ENCODE measurements at regions not wholly inside any gene's neighbourhood (a gene's known extent, or its start where the extent isn't known, plus 50 kb on each side); places are given as distances from the start of the nearest gene placed in this dataset.
"Not testable (repeated sequence)": the region's sequence is repeated elsewhere in the genome, so short reads cannot be mapped to it uniquely, and the experiment has no call there.

GRCh38 chr20:7792150-7792869, 147.9 kb downstream of the HAO1 start:
- H3K27me3 Mint-ChIP-seq, result no peaks in the 10 kb centered on the region
- ChIA-PET CTCF (no interaction called here), POLR2A (no interaction called here)
- H3K4me1 Mint-ChIP-seq, result no peaks in the 10 kb centered on the region
- H3K4me3 Mint-ChIP-seq, result no peak overlapping the region
- no peak overlapping the region for H3K27ac Mint-ChIP-seq
- ATAC-seq, result no peak
- H3K36me3 Mint-ChIP-seq (ENCODE audit: low read depth), result no peaks in the 10 kb centered on the region
- intact Hi-C loops (cut with DNase I, micrococcal nuclease), result no loop called here
- H3K9me3 Mint-ChIP-seq (ENCODE audit: low read depth), result peaks cover 2% of the 10 kb centered on the region
- DNase-seq, result no peak

- Mint-ChIP-seq H3K27me3 (peaks cover 2% of the 10 kb centered on the region), H3K27ac (no peak overlapping the region), H3K9me3 (ENCODE audit: low read depth) (peaks cover 2% of the 10 kb centered on the region), H3K4me1 (no peaks in the 10 kb centered on the region), H3K36me3 (ENCODE audit: low read depth) (no peaks in the 10 kb centered on the region), H3K4me3 (no peak overlapping the region)
- ChIA-PET POLR2A (no interaction called here), CTCF (no interaction called here)
- intact Hi-C loops (cut with DNase I, micrococcal nuclease), result no loop called here
- ATAC-seq (no peak), DNase-seq (no peak)
These were observed 142.1 kb downstream of the HAO1 start for GRCh38 chr20:7798176-7798575.

GRCh38 chr20:7799862-7800261, 140.4 kb downstream of the HAO1 start:
- H3K27me3 Mint-ChIP-seq, result peaks cover 6% of the 10 kb centered on the region
- H3K27ac Mint-ChIP-seq, result no peak overlapping the region
- no peaks in the 10 kb centered on the region for H3K4me1 Mint-ChIP-seq
- ChIA-PET CTCF (no interaction called here), POLR2A (no interaction called here)
- H3K36me3 Mint-ChIP-seq (ENCODE audit: low read depth), result no peaks in the 10 kb centered on the region
- intact Hi-C loops (cut with DNase I, micrococcal nuclease), result no loop called here
- no peak overlapping the region for H3K4me3 Mint-ChIP-seq
- ATAC-seq (no peak), DNase-seq (no peak)
- H3K9me3 Mint-ChIP-seq (ENCODE audit: low read depth), result peaks cover 2% of the 10 kb centered on the region

DNA sequence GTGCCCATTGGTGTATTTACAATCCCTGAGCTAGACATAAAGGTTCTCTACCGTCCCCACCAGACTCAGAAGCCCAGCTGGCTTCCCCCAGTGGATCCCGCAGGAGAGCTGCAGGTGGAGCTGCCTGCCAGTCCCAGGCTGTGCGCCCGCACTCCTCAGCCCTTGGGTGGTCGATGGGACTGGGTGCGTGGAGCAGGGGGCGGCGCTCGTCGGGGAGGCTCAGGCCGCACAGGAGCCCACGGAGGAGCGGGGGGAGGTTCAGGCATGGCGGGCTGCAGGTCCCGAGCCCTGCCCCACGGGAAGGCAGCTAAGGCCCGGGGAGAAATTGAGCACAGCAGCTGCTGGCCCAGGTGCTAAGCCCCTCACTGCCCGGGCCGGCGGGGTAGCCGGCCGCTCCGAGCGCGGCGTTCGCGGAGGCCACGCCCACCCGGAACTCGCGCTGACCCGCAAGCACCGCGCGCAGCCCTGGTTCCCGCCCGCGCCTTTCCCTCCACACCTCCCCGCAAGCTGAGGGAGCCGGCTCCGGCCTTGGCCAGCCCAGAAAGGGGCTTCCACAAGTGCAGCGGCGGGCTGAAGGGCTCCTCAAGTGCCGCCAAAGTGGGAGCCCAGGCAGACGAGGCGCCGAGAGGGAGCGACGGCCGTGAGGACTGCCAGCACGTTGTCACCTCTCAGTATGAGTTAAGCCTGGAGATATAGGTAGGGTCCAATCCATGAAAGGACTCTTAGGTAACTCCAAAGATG, 136.7 kb downstream of the HAO1 start:
- H3K4me1 Mint-ChIP-seq; CTCF ChIA-PET; H3K36me3 Mint-ChIP-seq (ENCODE audit: low read depth); H3K27me3 Mint-ChIP-seq; POLR2A ChIA-PET; intact Hi-C loops (cut with DNase I, micrococcal nuclease); H3K4me3 Mint-ChIP-seq; ATAC-seq; H3K27ac Mint-ChIP-seq; DNase-seq: not testable (repeated sequence)
- H3K9me3 Mint-ChIP-seq (ENCODE audit: low read depth), result peaks cover 16% of the 10 kb centered on the region

DNA sequence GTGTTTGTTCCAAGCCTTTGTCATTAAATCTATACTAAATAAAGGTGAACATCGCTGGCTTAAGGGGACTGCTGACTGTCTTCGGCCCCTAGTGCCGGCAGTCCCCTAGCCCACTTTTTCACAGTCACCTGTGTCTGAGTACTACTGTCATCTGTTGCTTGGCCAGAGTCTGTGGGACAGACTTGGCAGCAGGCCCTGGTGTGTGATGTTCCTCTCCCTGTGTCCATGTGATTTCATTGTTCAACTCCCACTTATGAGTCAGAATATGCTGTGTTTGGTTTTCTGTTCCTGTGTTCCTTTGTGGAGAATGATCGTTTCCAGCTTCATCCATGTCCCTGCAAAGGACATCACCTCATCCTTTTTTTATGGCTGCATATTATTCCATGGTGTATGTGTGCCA, 133.4 kb downstream of the HAO1 start:
- CTCF ChIA-PET, result no interaction called here
- H3K36me3 Mint-ChIP-seq (ENCODE audit: low read depth), result no peaks in the 10 kb centered on the region
- H3K27ac Mint-ChIP-seq, result no peak overlapping the region
- peaks cover 6% of the 10 kb centered on the region for H3K27me3 Mint-ChIP-seq
- DNase-seq (no peak), ATAC-seq (no peak)
- peaks cover 17% of the 10 kb centered on the region for H3K9me3 Mint-ChIP-seq (ENCODE audit: low read depth)
- H3K4me3 Mint-ChIP-seq, result no peak overlapping the region
- POLR2A ChIA-PET, result no interaction called here
- intact Hi-C loops (cut with DNase I, micrococcal nuclease), result no loop called here
- no peaks in the 10 kb centered on the region for H3K4me1 Mint-ChIP-seq

- intact Hi-C loops (cut with DNase I, micrococcal nuclease), result no loop called here
- Mint-ChIP-seq H3K9me3 (ENCODE audit: low read depth) (peaks cover 3% of the 10 kb centered on the region), H3K27me3 (no peaks in the 10 kb centered on the region), H3K4me1 (no peaks in the 10 kb centered on the region), H3K4me3 (no peak overlapping the region), H3K36me3 (ENCODE audit: low read depth) (no peaks in the 10 kb centered on the region), H3K27ac (no peak overlapping the region)
- no peak for DNase-seq
- ChIA-PET POLR2A (no interaction called here), CTCF (no interaction called here)
- no peak for ATAC-seq
These were observed 123.0 kb downstream of the HAO1 start for GRCh38 chr20:7817286-7817685.

- Mint-ChIP-seq H3K36me3 (ENCODE audit: low read depth) (no peaks in the 10 kb centered on the region), H3K4me3 (no peak overlapping the region), H3K4me1 (no peaks in the 10 kb centered on the region), H3K27ac (no peak overlapping the region), H3K9me3 (ENCODE audit: low read depth) (peaks cover 6% of the 10 kb centered on the region), H3K27me3 (no peaks in the 10 kb centered on the region)
- intact Hi-C loops (cut with DNase I, micrococcal nuclease), result no loop called here
- no peak for DNase-seq
- POLR2A ChIA-PET, result no interaction called here
- ATAC-seq, result no peak
- CTCF ChIA-PET, result interaction anchor here (1.0 kb wide), 1 partner anchor 9 kb away, joined by 3 read pairs; no protein-coding TSS in a partner anchor
These were observed 121.8 kb downstream of the HAO1 start for GRCh38 chr20:7818477-7818876.

DNA sequence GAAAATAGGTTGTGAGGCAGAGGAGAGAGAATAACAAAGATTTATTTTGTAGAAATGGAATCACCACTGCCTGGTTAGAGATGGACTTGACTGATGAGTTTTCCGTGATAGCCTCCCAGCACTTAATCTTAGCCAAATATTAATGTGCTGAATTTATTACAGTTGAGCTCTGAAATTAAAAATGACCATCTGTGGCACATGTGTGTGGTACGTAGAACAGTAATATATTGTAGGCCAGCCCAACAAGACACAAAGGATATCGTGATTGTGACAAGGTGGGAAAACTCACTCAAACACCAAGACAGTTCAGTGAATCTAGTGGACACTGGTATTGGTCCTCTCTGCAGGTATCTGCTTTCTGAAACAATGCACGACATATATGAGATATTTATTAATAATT, 119.4 kb downstream of the HAO1 start:
- DNase-seq (no peak), ATAC-seq (no peak)
- ChIA-PET CTCF (no interaction called here), POLR2A (no interaction called here)
- intact Hi-C loops (cut with DNase I, micrococcal nuclease), result no loop called here
- Mint-ChIP-seq H3K36me3 (ENCODE audit: low read depth) (no peaks in the 10 kb centered on the region), H3K27me3 (no peaks in the 10 kb centered on the region), H3K27ac (no peak overlapping the region), H3K9me3 (ENCODE audit: low read depth) (peaks cover 3% of the 10 kb centered on the region), H3K4me3 (no peak overlapping the region), H3K4me1 (no peaks in the 10 kb centered on the region)

DNA sequence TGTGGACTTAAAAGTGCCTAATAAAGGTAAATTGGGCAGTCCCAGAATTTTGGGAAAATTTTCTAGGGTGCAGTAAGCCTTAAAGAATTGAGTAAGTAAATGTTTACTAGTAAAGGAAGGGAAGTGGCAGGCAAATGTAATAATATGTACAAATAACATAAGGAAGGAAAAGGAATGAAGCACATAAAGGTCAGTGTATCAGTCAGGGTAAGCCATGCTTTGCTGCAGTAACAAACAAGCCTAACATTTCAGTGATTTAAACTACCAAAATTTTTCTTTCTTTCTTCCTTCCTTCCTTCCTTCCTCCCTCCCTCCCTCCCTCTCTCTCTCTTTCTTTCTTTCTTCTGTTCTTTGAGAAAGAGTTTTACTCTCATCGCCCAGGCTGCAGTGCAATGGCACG, 117.5 kb downstream of the HAO1 start:
- Mint-ChIP-seq H3K9me3 (ENCODE audit: low read depth) (peaks cover 3% of the 10 kb centered on the region), H3K27me3 (no peaks in the 10 kb centered on the region), H3K27ac (no peak overlapping the region), H3K4me1 (no peaks in the 10 kb centered on the region), H3K36me3 (ENCODE audit: low read depth) (no peaks in the 10 kb centered on the region), H3K4me3 (no peak overlapping the region)
- POLR2A ChIA-PET, result no interaction called here
- DNase-seq (no peak), ATAC-seq (no peak)
- intact Hi-C loops (cut with DNase I, micrococcal nuclease), result no loop called here
- CTCF ChIA-PET, result no interaction called here

GRCh38 chr20:7828437-7828836, 111.8 kb downstream of the HAO1 start:
- POLR2A ChIA-PET, result no interaction called here
- DNase-seq (no peak), ATAC-seq (no peak)
- Mint-ChIP-seq H3K27ac (no peak overlapping the region), H3K4me1 (no peaks in the 10 kb centered on the region), H3K36me3 (ENCODE audit: low read depth) (no peaks in the 10 kb centered on the region), H3K4me3 (no peak overlapping the region), H3K9me3 (ENCODE audit: low read depth) (no peaks in the 10 kb centered on the region), H3K27me3 (no peaks in the 10 kb centered on the region)
- intact Hi-C loops (cut with DNase I, micrococcal nuclease), result no loop called here
- CTCF ChIA-PET, result no interaction called here

DNA sequence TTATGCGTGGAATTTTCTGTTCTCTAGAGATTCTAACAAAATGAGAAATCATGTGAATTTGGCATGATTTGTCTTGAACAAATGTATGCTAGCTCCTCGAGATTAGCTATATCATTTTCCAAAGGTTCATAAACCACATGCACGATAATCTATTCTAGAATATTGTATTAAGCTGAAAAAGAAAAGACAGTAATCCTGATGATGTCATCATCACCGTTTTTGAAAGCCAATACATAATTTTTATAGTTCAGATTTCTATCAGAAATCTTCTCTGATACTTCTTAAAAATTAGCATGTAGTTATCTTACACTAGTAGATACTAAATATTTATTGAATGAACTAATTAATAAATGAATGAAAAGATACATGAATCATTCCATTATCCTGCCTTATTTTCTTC, 111.2 kb downstream of the HAO1 start:
- ATAC-seq, result no peak
- no peak overlapping the region for H3K4me3 Mint-ChIP-seq
- DNase-seq, result no peak
- POLR2A ChIA-PET, result no interaction called here
- CTCF ChIA-PET, result no interaction called here
- H3K27ac Mint-ChIP-seq, result no peak overlapping the region
- no peaks in the 10 kb centered on the region for H3K36me3 Mint-ChIP-seq (ENCODE audit: low read depth)
- H3K27me3 Mint-ChIP-seq, result no peaks in the 10 kb centered on the region
- H3K9me3 Mint-ChIP-seq (ENCODE audit: low read depth), result no peaks in the 10 kb centered on the region
- intact Hi-C loops (cut with DNase I, micrococcal nuclease), result no loop called here
- no peaks in the 10 kb centered on the region for H3K4me1 Mint-ChIP-seq

DNA sequence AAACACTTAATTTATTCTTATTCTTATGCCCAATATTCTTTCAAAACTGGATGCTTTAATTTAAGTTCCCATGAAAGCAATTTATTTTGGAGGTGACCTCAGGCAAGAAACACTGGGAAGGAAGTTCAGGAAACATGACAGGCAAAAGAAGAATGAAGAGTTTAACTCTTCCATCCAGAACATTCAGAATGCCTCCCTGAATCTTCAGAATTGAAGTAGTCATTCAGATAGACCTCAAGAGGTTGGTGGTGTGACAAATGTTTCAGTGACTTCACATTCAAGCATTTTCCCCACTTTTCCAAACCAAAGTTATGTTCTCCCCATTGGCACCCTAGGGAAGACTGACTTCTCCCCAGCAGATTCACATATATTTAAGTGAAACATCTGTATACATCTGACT, 110.5 kb downstream of the HAO1 start:
- Mint-ChIP-seq H3K4me3 (no peak overlapping the region), H3K27me3 (no peaks in the 10 kb centered on the region), H3K27ac (no peak overlapping the region), H3K9me3 (ENCODE audit: low read depth) (peaks cover 2% of the 10 kb centered on the region), H3K4me1 (no peaks in the 10 kb centered on the region), H3K36me3 (ENCODE audit: low read depth) (no peaks in the 10 kb centered on the region)
- intact Hi-C loops (cut with DNase I, micrococcal nuclease), result no loop called here
- no peak for DNase-seq
- ATAC-seq, result no peak
- ChIA-PET POLR2A (no interaction called here), CTCF (no interaction called here)
